Activated CD8-positive, alpha-beta memory T cell treated with anti-CD3 and anti-CD28 coated beads, Interleukin-2, amount 10 ng/mL, durations not matched to agents 7 days and 5 days (primary cell): ENCODE measurements at regions not wholly inside any gene's neighbourhood (a gene's known extent, or its start where the extent isn't known, plus 50 kb on each side); places are given as distances from the start of the nearest gene placed in this dataset.

Experiments used
- ATAC-seq: fragments of 150-1000 bp; cut with Tn5 transposase; one replicate; pipeline ENCODE4 v1.10.0; 2021; ENCODE audit warnings: moderate library complexity
- CTCF ChIA-PET: fragments of 350-600 bp; sonication (Branson Sonifier 250); formaldehyde crosslinking; loops from one replicate; lab custom pipeline; 2021; ENCODE audit warnings: antibody characterized with exemption; lab: Charles Lee
- DNase-seq: peaks from one replicate; pipeline ENCODE4 v3.0.0-alpha.2; 2020
- H3K27ac Mint-ChIP-seq: one replicate; pipeline ENCODE4 v1.8.0; 2021; ENCODE audit warnings: mild to moderate bottlenecking, mixed read lengths
- H3K27me3 Mint-ChIP-seq: one replicate; pipeline ENCODE4 v1.8.0; 2021; ENCODE audit warnings: mixed read lengths
- H3K36me3 Mint-ChIP-seq: one replicate; pipeline ENCODE4 v1.8.0; 2021; ENCODE audit warnings: mild to moderate bottlenecking, mixed read lengths
- H3K4me1 Mint-ChIP-seq: one replicate; pipeline ENCODE4 v1.8.0; 2021; ENCODE audit warnings: mixed read lengths
- H3K4me3 Mint-ChIP-seq: one replicate; pipeline ENCODE4 v1.8.0; 2021; ENCODE audit warnings: mild to moderate bottlenecking, moderate library complexity, mixed read lengths
- H3K9me3 Mint-ChIP-seq: one replicate; pipeline ENCODE4 v1.8.0; 2022; ENCODE audit warnings: low read depth, mixed read lengths

DNA sequence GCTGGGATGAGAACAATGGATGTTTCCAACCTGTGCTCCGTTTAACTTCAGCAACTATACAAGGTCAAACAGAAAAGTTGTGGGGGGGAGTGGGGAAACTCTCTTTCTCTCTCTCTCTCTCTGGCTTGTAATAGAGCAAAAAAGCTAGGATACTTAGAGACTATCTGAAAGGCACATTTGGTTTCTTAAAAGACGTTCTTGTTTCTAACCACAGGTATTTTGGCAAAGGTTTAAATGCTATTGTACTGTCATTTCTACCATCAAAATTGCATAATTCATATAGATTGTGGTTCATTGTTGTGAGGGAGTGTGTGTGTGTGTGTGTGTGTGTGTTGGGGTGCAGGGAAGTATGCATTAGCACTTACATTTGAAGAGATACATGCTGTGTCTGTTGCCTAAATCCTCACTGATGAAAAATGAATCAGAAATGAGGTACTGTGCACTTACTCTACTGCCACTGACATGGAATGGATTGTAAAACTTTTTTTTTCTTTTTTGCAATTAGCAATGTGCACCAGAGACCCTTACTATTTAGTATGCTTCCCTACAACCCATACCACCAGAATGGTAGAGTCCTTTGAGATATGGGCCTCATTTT, 841.0 kb upstream of the PIK3C3 start:
- ATAC-seq (no peak), DNase-seq (no peak)
- CTCF ChIA-PET = no interaction called here
- H3K4me3 Mint-ChIP-seq = no peak overlapping the region
- H3K27ac Mint-ChIP-seq = no peak overlapping the region
- peaks cover 17% of the 10 kb centered on the region for H3K9me3 Mint-ChIP-seq
- H3K27me3 Mint-ChIP-seq = no peaks in the 10 kb centered on the region
- H3K36me3 Mint-ChIP-seq = no peaks in the 10 kb centered on the region
- H3K4me1 Mint-ChIP-seq = no peaks in the 10 kb centered on the region

DNA sequence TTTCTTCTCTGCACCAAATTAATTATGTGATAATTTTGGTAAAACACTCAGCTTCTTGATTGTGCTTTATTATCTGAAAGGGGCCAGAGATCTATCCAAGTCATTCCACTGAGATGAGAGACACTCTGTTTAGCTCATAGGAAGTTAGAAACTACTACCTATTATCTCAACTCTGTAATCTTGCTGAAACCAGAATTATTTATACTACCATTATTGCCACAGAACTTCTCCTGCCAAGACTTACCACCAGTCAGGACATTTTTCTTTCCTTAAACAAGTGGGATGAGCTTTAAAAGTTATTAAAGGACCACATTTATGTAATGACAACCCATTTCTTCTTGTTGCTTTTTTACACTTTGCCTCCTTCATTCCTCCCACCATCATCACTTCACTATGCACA, 855.6 kb upstream of the PIK3C3 start:
- no peak for DNase-seq
- H3K27me3 Mint-ChIP-seq = no peaks in the 10 kb centered on the region

DNA sequence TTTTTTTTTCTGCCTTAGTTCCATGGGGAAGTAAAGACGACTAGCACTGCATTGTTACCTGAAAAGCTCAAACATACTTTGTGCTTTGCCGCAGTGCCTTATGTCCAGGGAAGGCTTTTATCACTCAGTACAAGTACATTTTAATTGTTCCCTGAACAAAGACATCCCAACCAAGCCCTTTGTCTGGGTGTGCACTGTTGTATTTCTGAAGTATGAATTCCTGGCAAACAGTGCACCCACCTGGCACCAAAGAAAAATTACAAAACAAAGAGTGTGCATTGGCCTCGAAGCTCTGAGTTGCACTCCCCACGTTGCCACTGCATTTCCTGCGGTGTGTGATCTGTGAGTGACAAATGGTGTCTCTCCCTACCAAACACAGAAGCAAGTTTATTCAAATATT, 858.5 kb upstream of the PIK3C3 start:
- H3K9me3 Mint-ChIP-seq = peaks cover 7% of the 10 kb centered on the region
- no peak overlapping the region for H3K27ac Mint-ChIP-seq

More for the DNA sequence above, 855.6 kb upstream of the PIK3C3 start:
- no peak overlapping the region for H3K27ac Mint-ChIP-seq
- no peaks in the 10 kb centered on the region for H3K36me3 Mint-ChIP-seq
- ATAC-seq = no peak
- peaks cover 7% of the 10 kb centered on the region for H3K9me3 Mint-ChIP-seq
- no peaks in the 10 kb centered on the region for H3K4me1 Mint-ChIP-seq
- no peak overlapping the region for H3K4me3 Mint-ChIP-seq
- CTCF ChIA-PET = no interaction called here

DNA sequence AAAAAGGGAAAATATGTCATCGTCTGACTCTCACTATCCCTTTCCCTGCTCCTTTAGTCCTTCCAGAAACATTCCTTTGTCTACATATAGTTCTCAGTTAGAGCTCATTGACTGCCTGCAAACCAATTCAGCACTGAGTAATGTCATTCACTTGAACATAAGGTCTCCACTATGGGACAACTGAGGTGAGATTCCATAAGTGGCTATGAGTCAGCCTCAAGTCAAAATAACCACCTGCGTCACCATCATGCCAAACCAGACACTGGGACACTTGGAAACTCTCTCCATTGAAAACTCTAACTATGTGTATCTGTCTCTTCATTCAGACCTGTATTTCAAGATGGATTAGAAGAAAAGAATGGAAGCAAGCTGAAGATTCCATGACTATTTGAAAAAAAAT, 878.0 kb upstream of the PIK3C3 start:
- Mint-ChIP-seq H3K9me3 (peaks cover 8% of the 10 kb centered on the region), H3K4me3 (no peak overlapping the region), H3K36me3 (no peaks in the 10 kb centered on the region), H3K27me3 (no peaks in the 10 kb centered on the region), H3K4me1 (no peaks in the 10 kb centered on the region), H3K27ac (no peak overlapping the region)
- ATAC-seq (no peak), DNase-seq (no peak)
- CTCF ChIA-PET = no interaction called here

More for the DNA sequence above, 858.5 kb upstream of the PIK3C3 start:
- no peak overlapping the region for H3K4me3 Mint-ChIP-seq
- H3K27me3 Mint-ChIP-seq = no peaks in the 10 kb centered on the region
- H3K4me1 Mint-ChIP-seq = no peaks in the 10 kb centered on the region
- DNase-seq = no peak
- ATAC-seq = no peak
- no peaks in the 10 kb centered on the region for H3K36me3 Mint-ChIP-seq
- CTCF ChIA-PET = no interaction called here

DNA sequence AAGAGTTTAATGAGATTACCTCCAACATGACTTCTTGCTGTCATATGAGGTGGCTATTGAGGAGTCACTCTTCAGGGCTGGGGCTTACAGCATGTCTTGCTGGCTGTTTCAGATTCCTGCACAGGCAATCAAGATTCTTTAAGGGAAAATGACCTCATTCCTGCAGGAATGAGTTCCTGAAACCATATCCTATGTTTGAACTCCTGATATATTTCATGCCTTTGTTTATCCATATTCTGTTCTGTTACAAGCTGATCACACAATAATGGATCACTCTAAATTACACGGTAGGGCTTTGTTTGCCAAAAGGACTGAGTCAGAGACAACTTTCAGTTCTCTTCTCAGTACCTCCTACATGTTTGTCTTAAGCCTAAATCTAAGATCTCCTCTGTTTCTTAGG, 879.8 kb upstream of the PIK3C3 start:
- ATAC-seq (no peak), DNase-seq (no peak)
- Mint-ChIP-seq H3K4me1 (no peaks in the 10 kb centered on the region), H3K36me3 (no peaks in the 10 kb centered on the region), H3K9me3 (peaks cover 8% of the 10 kb centered on the region), H3K4me3 (no peak overlapping the region), H3K27me3 (no peaks in the 10 kb centered on the region), H3K27ac (no peak overlapping the region)
- CTCF ChIA-PET = no interaction called here

DNA sequence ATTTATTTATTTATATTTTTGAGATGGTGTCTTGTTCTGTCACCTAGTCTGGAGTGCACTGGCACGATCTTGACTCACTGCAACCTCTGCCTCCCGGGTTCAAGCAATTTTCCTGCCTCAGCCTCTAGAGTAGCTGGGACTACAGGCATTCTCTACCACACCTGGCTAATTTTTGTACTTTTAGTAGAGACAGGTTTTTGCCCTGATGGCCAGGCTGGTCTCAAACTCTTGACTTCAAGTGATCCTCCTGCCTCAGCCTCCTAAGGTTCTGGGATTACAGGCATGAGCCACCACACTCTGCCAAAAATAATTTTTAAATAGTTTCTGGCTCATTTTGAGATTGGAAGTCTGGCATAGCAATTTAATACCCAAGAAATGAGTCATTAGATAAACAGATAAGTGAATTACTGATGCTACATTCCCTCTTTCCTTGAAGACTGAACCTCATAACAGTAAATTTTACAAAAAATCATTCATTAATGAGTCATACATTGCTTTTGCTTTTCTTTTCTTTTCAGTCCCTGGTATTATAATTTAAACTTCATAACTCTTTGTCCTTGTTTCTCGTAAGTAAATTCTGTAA, 881.6 kb upstream of the PIK3C3 start:
- DNase-seq = no peak
- CTCF ChIA-PET = no interaction called here
- Mint-ChIP-seq H3K36me3 (no peaks in the 10 kb centered on the region), H3K27ac (no peak overlapping the region), H3K4me3 (no peak overlapping the region), H3K27me3 (no peaks in the 10 kb centered on the region), H3K4me1 (no peaks in the 10 kb centered on the region), H3K9me3 (peaks cover 7% of the 10 kb centered on the region)
- ATAC-seq = no peak

DNA sequence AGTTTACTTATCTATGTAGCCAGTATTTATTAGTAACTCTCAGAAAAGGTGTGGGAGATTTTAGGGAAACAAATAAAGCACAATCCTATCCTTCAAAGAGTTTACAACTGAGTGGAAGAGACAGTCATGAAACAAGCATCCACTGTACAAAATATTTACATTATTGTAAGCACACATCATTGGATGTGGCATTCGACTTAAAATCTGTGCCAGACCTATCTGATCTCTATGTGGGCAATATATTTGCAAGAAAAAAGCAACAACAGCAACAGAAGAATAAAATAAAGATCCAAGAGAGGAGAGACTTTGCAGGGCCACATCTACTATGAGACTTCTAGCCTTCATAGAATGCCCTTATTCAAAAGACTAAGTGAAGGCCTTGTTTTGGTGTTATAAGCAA, 882.1 kb upstream of the PIK3C3 start:
- no peaks in the 10 kb centered on the region for H3K27me3 Mint-ChIP-seq
- CTCF ChIA-PET = no interaction called here
- no peak for ATAC-seq
- peaks cover 7% of the 10 kb centered on the region for H3K9me3 Mint-ChIP-seq
- H3K4me3 Mint-ChIP-seq = no peak overlapping the region
- no peak overlapping the region for H3K27ac Mint-ChIP-seq
- H3K36me3 Mint-ChIP-seq = no peaks in the 10 kb centered on the region
- no peak for DNase-seq
- H3K4me1 Mint-ChIP-seq = no peaks in the 10 kb centered on the region

DNA sequence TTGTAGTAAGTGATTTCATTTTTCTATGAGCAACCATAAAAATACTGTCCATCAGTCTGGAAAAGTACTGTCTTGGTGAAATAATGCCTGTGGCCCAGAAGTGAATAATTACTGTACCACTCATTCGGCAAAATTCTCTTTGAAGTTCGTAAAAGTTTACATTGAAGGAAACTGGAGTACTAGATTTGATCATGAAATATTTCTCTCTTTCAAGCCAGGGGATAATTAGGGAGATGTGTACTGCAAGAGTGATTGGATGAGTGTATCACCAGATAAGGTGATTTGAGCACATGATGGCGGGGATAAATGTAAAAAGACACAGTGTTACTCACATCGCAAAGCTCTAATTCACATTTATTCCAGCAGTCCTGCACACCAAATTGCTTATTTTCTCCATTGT, 883.2 kb upstream of the PIK3C3 start:
- CTCF ChIA-PET = no interaction called here
- no peak overlapping the region for H3K4me3 Mint-ChIP-seq

DNA sequence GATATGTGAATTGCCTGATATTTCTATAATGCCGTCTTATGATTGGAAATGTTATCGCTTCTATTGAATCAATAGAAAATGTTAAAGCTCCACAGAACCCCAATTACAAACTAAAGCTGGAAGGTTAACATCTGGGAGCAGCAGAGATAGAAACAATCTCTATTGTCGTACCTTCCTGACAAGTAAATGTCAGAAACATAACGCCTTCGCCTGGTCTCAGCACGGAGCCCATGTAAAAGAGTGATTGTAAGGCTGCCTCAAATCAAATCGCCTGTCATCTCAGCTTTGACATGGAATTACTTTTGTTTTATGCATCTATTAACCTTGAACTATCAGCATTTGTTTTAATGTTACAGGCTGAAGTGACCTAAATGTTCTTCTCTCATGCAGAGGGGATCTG, 885.9 kb upstream of the PIK3C3 start:
- Mint-ChIP-seq H3K4me3 (no peak overlapping the region), H3K36me3 (no peaks in the 10 kb centered on the region), H3K9me3 (peaks cover 6% of the 10 kb centered on the region), H3K4me1 (no peaks in the 10 kb centered on the region), H3K27ac (no peak overlapping the region), H3K27me3 (no peaks in the 10 kb centered on the region)
- DNase-seq (no peak), ATAC-seq (no peak)
- CTCF ChIA-PET = no interaction called here

More for the DNA sequence above, 883.2 kb upstream of the PIK3C3 start:
- Mint-ChIP-seq H3K36me3 (no peaks in the 10 kb centered on the region), H3K27me3 (no peaks in the 10 kb centered on the region), H3K27ac (no peak overlapping the region), H3K4me1 (no peaks in the 10 kb centered on the region), H3K9me3 (peaks cover 2% of the 10 kb centered on the region)
- DNase-seq (no peak), ATAC-seq (no peak)

DNA sequence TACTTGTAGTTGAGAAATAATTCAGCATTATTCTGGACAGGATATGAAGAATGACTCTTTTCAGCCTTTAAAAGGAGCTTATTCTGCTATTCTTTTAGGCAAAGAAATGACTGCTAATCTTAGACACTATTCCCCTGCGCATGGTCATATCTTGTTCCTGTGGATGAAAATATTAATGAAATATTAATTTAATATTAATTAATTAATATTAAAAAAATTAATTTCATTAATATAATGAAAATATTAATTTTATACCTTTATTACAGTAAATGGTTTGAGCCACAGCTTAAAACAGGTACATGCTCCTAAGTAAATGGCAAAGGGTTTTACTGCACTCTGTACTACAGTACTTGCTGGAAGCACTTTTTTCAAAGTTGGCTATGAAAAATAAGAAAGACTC, 890.1 kb upstream of the PIK3C3 start:
- H3K36me3 Mint-ChIP-seq = no peaks in the 10 kb centered on the region
- H3K27me3 Mint-ChIP-seq = no peaks in the 10 kb centered on the region
- no peak overlapping the region for H3K4me3 Mint-ChIP-seq
- no peak overlapping the region for H3K27ac Mint-ChIP-seq
- no peak for ATAC-seq
- peaks cover 11% of the 10 kb centered on the region for H3K9me3 Mint-ChIP-seq
- CTCF ChIA-PET = no interaction called here
- H3K4me1 Mint-ChIP-seq = no peaks in the 10 kb centered on the region
- no peak for DNase-seq

DNA sequence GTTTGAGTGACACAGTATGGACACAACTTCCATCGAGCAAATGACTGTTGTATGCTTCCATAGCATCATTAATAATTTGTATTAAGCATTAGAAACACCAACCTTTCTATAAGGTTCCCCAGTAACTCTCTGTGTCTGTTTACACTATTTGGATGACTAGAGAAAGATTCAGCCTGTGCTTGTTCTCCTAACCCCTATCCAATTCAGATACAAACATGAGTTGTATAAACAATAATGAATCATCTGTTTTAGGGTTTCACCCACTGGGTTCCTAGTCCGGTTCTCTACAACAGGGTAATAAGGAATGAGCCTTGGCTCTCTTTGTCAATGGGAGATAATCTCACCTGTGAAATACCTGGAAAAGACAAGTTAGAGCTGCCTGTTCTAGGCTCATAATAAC, 894.1 kb upstream of the PIK3C3 start:
- Mint-ChIP-seq H3K9me3 (peaks cover 20% of the 10 kb centered on the region), H3K36me3 (no peaks in the 10 kb centered on the region), H3K27me3 (no peaks in the 10 kb centered on the region), H3K27ac (no peak overlapping the region), H3K4me1 (no peaks in the 10 kb centered on the region), H3K4me3 (no peak overlapping the region)
- DNase-seq (no peak), ATAC-seq (no peak)
- CTCF ChIA-PET = no interaction called here

DNA sequence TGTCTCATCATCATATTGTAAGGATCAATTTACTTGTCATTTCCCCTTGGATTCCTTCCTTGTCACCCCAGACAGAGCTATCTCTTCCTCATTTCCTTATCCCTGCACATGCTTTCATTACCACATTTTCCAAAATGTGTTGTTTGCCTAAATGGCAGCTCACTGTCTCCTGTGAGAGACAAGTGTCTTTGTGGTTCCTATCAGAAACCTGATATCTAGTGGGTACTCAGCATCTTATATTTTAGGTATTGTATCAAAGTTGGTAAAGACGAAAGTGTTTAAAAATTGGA, 896.0 kb upstream of the PIK3C3 start:
- no peaks in the 10 kb centered on the region for H3K4me1 Mint-ChIP-seq
- H3K27ac Mint-ChIP-seq = no peak overlapping the region
- no peaks in the 10 kb centered on the region for H3K36me3 Mint-ChIP-seq
- ATAC-seq = no peak
- H3K4me3 Mint-ChIP-seq = no peak overlapping the region
- H3K27me3 Mint-ChIP-seq = no peaks in the 10 kb centered on the region
- DNase-seq = no peak
- peaks cover 19% of the 10 kb centered on the region for H3K9me3 Mint-ChIP-seq
- CTCF ChIA-PET = no interaction called here

DNA sequence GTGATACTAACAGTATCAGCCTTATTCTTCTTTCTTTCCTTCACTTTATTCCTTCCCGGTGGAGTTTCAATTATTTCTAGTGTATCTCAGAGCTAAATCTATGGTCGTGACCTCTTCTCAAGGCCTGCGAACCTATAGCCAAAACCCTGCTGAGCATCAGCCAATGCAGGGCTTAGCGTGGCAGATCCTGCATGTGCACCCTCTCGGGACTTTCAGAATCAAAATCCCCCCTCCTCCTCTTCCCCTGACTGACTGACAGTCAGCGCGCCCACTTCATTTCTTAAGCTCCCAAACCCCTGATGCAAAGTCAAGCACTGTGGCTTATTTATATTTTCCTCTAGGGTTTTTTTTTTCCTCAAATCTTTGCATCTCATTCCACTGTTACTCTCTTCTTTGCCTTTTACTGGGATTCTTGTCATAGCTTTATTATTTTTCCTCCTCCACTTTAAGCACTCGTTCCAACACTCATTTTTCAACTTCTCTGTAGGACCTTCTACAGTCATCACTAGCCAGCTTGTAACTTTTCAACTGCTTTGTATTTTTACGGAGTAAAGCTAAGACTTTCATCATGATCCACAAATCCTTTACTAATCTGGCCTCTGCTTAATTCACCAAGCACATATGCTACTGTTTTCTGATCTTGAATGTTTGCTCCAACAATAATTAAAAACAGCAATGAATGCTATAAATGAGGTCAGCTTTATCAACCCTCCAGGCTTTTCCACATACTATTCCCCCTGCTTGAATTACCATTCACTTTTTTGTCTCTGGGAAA, 896.5 kb upstream of the PIK3C3 start:
- Mint-ChIP-seq H3K27me3 (no peaks in the 10 kb centered on the region), H3K36me3 (no peaks in the 10 kb centered on the region), H3K4me1 (no peaks in the 10 kb centered on the region), H3K9me3 (peaks cover 19% of the 10 kb centered on the region), H3K4me3 (no peak overlapping the region), H3K27ac (no peak overlapping the region)
- no peak for DNase-seq
- CTCF ChIA-PET = no interaction called here
- no peak for ATAC-seq

DNA sequence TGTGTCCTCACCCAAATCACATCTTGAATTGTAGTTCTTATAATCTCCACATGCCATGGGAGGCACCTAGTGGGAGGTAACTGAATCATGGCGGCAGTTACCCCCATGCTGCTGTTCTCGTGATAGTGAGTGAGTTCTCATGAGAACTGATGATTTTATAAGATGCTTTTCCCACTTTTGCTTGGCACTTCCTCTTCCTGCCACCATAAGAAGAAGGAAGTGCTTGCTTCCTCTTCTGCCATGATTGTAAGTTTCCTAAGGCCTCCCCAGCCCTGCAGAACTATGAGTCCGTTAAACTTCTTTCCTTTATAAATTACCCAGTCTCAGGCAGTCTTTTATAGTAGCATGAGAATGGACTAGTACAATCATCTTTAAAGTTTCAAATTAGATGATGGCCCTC, 902.4 kb upstream of the PIK3C3 start:
- CTCF ChIA-PET = no interaction called here
- ATAC-seq = no peak
- H3K4me3 Mint-ChIP-seq = no peak overlapping the region

More for the DNA sequence above, 902.4 kb upstream of the PIK3C3 start:
- Mint-ChIP-seq H3K36me3 (no peaks in the 10 kb centered on the region), H3K4me1 (no peaks in the 10 kb centered on the region), H3K27me3 (no peaks in the 10 kb centered on the region), H3K27ac (no peak overlapping the region), H3K9me3 (peaks cover 10% of the 10 kb centered on the region)
- no peak for DNase-seq
